ENCODE measurements at regions not wholly inside any gene's neighbourhood (a gene's known extent, or its start where the extent isn't known, plus 50 kb on each side); places are given as distances from the start of the nearest gene placed in this dataset.

DNA sequence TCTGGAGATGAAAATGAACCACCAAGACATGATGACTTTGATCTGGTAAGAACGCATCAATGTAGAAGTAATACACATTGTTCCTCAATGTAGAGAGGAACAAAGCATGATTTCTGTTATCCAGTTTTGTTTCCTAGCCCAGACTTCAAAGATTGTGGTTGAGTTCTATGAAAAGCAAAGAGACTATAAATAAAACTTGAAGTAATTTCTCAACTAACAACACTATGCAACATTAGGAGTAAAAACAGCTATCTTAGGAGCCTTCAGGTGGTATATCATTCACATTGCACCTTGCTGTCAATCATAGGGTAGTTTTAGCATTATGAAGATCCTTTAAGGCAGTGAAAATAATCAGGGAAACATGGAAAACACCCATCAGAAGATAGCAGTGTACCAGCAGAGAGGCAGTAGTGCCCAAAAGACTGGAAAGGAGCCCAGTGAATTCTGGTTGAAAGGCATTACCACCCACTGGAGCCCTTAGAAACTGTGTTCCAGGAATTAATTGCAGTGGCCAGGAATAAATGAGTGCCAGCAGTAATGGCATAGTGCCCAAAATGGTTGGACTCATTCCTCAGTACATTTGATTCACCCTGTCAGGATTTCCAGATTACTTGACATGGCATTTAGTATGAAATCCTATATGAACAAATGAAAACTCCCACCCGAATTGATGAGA, 300.7 kb upstream of the CXXC4 start:
- no peak for TF ChIP-seq POLR2AphosphoS5 (IDR thresholded peaks at IDR 0.05)
- TF ChIP-seq POLR2A (IDR thresholded peaks at IDR 0.05), result no peak
